NT2/D1 (cell line): ENCODE measurements at regions not wholly inside any gene's neighbourhood (a gene's known extent, or its start where the extent isn't known, plus 50 kb on each side); places are given as distances from the start of the nearest gene placed in this dataset.

Source experiments
- YY1 ChIP-seq: IDR thresholded peaks from 2 replicates; pipeline ENCODE4 v1.6.1; 2011; ENCODE audit not compliant: insufficient read length, insufficient read depth
- ZNF274 ChIP-seq: IDR thresholded peaks from 2 replicates; pipeline ENCODE4 v1.6.1; 2011; ENCODE audit warnings: mild to moderate bottlenecking, low read depth, low read length

GRCh38 chr17:71166311-71166710 is 954.5 kb upstream of the SOX9 start:
- TF ChIP-seq YY1 (no peak), ZNF274 (no peak)
